Upper lobe of left lung (tissue), 4 donors: ENCODE measurements at regions not wholly inside any gene's neighbourhood (a gene's known extent, or its start where the extent isn't known, plus 50 kb on each side); places are given as distances from the start of the nearest gene placed in this dataset.

Experiments
- POLR2A ChIP-seq, 4 donors: fragments of 450-650 bp; IDR thresholded peaks; one replicate each; pipeline ENCODE4 v1.5.1; 2016 to 2017; ENCODE audit warnings: antibody characterized with exemption in 4 of 4, mild to moderate bottlenecking in 2 of 4
- TF ChIP-seq, protein P1 (sequence below), 6 experiments: fragments of 450-650 bp in 4 of 6; fragments of 200-600 bp in 2 of 6; sonication (generic) in 2 of 6; IDR thresholded peaks; one replicate each; pipeline ENCODE4 v1.5.1; 2016 to 2019; ENCODE audit warnings: antibody characterized with exemption in 6 of 6

- TF ChIP-seq, protein P1, sequence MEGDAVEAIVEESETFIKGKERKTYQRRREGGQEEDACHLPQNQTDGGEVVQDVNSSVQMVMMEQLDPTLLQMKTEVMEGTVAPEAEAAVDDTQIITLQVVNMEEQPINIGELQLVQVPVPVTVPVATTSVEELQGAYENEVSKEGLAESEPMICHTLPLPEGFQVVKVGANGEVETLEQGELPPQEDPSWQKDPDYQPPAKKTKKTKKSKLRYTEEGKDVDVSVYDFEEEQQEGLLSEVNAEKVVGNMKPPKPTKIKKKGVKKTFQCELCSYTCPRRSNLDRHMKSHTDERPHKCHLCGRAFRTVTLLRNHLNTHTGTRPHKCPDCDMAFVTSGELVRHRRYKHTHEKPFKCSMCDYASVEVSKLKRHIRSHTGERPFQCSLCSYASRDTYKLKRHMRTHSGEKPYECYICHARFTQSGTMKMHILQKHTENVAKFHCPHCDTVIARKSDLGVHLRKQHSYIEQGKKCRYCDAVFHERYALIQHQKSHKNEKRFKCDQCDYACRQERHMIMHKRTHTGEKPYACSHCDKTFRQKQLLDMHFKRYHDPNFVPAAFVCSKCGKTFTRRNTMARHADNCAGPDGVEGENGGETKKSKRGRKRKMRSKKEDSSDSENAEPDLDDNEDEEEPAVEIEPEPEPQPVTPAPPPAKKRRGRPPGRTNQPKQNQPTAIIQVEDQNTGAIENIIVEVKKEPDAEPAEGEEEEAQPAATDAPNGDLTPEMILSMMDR (IDR thresholded peaks at IDR 0.05), result no peak
- no peak for TF ChIP-seq POLR2A (IDR thresholded peaks at IDR 0.05)
These were observed 293.1 kb upstream of the KLHL29 start for GRCh38 chr2:23091900-23092299.
